Cardiac septum (tissue), 1 donor: ENCODE measurements at regions not wholly inside any gene's neighbourhood (a gene's known extent, or its start where the extent isn't known, plus 50 kb on each side); places are given as distances from the start of the nearest gene placed in this dataset.

Experiments used
- DNase-seq: peaks from one replicate; pipeline ENCODE4 v3.0.0-alpha.2; 2020; ENCODE audit warnings: low spot score
- intact Hi-C: fragments of 100-400 bp; cut with DNase I; formaldehyde crosslinking; loops from one replicate; pipeline ENCODE4 v1.14.0; 2022
- donor health status: DM: no; HTN: no; CAD: no.

DNA sequence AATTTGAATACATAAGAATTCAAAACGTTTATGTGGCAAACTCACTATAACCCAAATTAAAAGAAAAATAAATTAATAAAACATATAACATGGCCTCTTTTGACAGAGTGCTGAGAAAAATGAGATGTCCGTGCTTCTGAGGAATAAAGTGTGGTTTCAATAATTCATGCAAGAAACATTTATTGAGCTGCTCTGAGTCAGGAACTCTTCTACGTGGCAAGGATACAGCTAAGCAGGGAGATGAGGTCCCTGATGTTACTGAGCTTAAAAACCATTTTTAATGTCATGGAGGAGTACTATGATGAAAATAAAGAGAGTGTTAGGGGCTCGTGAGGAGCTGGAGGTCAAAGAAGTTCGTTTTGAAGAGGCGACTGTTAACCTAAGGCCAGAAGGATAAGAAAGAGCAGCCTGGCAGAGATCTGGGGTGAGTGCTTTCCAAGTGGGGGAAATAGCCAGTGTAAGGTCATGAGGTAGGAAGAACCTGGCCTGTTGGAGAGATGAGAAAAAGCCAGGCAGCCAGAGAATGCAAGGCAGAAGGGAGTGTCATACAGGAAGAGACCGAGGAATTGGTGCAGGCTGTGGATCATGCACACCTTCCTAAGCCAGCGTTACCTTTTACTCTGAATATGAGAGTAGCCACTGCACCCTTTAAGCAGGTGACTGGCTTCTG lies 182.2 kb upstream of the DUSP10 start:
- intact Hi-C loops, result no loop called here
- DNase-seq, result no peak

DNA sequence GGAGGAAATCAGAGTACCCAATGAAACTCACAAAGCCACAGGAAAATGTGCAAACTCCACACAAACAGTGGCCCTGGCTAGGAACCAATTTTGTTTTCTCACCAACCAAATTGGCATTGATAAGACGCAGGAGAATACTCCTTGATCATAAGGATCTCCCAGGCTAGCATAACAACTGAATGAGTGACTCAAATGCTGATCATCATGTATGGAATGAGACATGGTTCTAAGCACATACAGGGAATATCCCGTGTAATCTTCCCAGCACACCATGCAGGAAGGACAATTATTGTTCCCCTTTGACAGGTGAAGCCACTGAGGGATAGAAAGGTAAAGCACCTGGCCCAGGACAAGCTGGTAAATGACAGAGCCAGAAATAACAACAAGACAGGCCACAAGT lies 180.0 kb upstream of the DUSP10 start:
- intact Hi-C loops, result no loop called here
- DNase-seq, result no peak

DNA sequence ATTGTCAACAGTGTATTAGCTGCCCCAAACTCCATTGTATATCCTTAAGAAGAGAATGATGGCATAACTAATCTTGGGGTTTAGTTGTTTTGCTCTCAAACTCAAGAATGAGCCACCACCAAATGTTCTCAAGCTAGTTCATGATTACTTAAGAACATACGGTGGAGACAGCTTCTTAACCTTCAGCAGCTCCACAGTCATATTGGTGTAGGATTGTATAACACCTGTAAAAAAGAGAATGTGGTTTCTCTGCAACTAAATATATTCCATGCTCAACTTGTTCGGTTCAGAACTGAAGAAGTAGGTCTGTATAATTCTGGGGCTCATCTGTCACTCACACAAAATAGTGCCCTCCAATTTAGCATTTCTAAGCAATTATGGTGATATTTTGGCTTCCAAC lies 177.9 kb upstream of the DUSP10 start:
- intact Hi-C loops, result no loop called here

DNA sequence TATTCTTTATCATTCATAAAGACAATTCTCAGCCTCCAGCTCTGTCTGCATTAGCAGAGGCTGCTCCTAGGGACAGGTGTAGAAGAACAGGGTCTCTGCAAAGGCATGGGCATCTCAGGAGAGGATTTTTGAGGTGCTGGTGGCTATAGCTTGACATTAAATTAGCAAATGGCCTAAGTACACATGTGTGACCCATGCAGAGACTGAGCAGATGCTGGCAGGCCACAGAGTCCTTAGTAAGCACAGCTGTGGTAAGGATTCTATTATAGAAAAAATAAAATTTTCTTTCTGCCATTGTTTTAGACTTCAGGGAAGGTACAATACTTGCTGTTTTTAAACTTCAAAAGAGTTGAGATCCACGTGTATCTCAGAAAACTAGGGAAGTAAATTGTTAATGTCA lies 177.5 kb upstream of the DUSP10 start:
- intact Hi-C loops, result no loop called here
- no peak for DNase-seq

More for the DNA sequence above, 177.9 kb upstream of the DUSP10 start:
- DNase-seq, result no peak

DNA sequence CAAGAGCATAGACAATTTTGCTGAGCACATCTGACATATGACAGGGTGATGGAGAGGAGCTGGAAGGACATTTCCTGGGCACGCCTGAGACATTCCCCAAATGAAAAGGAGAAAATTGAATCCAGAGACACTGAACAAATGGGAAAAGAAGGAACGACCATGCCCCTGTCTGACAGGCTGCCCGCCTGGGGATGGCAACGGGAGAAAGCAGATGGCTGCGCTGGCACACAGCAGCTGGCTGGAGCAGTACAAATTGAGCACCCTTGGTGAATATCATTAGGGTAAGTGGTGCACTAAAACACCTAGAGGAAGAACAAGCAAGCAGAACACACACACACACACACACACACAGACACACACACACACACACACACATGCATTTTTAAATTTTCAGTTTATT lies 174.3 kb upstream of the DUSP10 start:
- intact Hi-C loops, result no loop called here
- no peak for DNase-seq

DNA sequence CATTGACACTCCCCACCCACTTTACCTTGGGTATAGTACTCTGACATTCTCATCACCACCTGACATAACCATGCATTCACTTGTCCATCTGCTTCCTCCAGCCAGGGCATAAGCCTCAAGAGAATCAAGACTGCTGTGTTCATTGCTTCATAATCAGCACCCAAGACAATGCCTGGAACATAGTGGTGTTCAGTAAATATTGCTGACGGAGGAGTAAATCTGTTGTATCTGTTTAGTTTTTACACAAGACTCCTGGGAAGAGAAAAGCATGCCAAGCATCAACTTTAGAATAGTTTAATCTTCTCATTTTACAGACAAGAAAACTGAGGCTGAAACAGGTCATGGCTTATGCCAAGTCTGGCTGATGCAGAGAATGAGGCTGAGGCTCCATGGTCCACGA lies 173.9 kb upstream of the DUSP10 start:
- DNase-seq, result no peak
- intact Hi-C loops, result no loop called here

DNA sequence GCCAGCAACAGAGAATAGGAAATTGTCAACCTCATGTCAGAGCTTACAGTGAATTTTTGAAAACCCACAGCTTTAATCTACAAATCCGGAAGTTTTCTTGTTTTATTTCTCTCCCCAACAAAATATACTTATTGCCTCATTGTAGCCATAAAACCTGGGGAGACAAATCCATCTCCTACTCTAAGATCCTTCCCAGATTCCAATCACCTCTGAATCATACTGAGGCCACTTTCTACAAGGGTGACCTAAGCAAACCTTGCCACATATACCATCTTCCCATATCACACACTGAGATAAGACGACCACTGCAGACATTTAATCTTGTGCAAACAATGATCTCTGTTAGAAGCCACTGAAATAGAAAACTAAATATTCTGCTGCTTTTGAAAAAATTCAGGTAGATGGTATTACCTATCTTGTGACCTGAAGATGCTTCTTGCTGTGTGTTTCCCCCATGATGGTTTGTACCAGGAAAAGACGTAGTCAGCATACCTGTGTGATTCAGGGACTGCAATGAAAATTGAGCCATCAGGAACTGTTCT lies 171.5 kb upstream of the DUSP10 start:
- DNase-seq, result no peak
- intact Hi-C loops, result no loop called here

DNA sequence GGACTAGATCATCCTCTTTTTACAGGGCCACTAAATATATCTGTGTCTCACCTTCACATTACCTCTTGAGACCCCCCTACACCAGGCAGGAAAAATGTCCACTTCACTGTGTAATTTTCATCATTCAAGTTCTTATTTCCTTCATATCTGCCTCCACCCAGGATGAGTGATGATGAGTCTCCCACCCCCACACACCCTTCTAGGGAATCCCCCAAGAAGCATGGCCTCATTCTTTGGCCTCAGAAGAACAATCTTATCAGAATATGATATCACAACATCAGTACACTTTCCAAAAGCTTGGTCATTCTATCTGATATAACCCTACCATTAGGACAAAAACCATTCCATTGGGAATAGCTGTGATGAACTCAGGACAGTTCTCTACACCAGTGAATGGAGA lies 170.3 kb upstream of the DUSP10 start:
- DNase-seq, result no peak
- intact Hi-C loops, result no loop called here

DNA sequence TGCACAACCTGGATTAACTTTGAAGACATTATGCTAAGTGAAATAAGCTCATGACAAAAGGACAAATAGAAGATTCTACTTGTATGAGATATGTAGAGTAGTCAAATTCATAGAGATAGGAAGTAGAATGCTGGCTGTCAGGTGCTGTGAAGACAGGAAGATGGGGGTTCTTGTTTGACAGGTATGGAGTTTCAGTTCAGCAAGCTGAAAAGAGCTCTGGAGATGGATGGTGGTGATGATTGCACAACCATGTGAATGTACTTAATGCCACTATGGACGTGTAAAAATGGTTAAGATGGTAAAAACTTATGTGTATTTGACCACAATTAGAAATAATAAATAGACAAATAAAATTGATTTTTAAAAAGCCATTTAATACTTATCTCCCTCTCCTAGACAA lies 169.8 kb upstream of the DUSP10 start:
- no peak for DNase-seq
- intact Hi-C loops, result no loop called here

DNA sequence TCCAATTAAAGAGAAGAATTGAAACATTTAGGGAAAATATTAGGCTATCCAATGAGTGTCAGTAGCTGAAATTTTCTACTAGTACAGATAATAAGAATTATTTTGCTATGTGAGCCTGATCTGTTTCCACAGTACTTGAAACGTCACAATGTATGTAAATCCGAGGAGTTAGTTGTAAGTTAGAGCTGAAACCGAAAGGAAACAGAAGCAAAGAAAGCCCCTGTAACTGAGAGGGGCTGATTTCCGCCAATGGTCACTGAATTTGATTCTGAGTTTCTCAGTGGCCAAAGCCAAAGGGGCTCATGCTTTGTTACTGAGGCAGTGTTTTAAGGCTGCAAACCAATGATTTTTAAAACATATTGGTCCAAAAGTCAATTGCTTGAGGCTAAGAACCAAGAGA lies 168.3 kb upstream of the DUSP10 start:
- DNase-seq, result no peak
- intact Hi-C loops, result no loop called here

DNA sequence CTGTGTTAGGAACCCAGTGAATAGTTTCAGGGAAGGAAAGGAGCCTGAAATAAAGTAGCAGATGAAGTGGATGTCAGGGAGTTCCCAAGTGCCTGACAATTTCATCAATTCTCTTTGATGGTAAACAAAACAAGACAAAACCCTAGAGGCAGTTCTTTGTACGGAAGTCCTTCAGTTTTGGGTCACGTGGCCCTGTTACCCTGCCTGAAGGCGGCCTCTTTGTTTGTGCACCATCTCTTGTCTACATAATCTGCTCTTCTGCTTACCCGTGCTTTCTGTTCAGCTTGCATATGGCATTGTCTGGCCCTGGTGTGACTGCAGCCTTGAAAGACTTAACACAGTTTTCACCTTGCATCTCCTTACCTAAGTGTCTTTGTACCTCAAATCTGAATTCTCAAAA lies 166.7 kb upstream of the DUSP10 start:
- DNase-seq, result no peak
- intact Hi-C loops, result no loop called here

DNA sequence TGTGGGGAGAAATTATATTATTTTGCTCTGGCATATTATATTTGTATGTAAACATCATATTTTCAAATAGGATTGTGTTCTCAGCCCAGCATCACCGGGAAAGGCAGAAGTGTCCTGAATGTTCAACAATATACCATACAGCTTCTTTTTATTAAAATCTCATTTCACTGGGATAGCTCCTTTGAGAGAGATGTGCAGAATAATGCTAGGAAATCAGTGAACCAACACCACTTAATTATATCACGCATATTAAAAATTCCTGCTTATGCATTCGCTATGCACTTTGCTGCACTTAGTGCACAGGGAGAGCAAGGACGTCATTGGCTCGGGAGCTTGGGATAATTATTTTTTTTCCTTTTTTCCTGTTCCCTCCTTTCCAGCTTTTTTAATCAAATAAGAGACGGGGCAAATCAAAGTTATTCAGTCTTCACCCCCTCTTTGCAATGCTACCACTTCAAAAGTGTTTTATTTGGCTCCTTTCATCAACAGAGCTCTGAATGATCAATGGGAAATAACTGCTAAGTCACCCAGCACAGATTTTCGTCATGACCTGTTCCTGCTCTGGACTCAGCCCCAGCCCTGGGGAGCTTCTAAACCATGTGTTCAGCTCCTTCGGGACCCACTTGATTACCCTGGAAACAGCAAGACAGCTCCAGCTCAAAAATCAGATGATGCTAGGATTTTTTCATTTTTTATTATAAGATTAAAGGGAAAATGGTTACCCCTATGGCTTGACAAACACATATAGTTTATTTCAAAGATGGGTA lies 165.5 kb upstream of the DUSP10 start:
- intact Hi-C loops, result no loop called here
- no peak for DNase-seq

DNA sequence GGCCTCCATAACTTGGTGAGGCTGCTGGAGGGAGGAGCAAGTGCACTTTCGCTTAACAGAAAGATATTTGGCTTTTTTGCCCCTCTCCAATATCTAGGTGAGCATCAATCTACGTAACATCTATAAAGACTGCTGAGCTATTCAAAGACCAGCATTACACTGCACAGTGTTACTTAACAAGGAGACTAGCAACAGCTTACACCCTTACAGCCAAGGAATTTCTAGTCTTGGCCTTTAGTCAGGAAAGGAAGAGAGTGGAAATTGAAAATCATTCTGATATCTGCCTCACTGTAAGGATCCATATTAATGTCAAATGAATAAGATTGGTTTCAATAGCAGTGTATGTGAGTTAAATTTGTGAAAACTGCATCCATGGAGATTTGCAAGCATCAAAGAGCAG lies 163.9 kb upstream of the DUSP10 start:
- no peak for DNase-seq
- intact Hi-C loops, result no loop called here

DNA sequence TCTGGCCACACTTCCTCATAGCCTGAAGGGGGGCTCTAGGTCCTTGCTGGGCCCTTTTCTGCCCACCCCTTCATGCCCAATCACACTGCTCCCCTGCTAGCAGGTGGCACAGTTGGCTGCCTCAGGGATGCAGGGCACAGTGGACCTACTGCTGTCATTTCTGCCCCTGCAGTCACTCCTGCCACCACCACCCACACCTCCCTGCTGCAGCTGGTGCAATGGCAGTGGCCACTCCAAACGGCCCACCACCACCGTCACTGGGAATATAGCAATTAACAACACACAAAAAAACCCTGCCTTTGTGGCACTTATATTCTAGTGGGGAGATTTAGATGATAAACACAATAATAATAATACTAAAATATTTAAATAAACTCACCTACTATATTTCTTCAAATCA lies 162.4 kb upstream of the DUSP10 start:
- intact Hi-C loops, result no loop called here
- no peak for DNase-seq

DNA sequence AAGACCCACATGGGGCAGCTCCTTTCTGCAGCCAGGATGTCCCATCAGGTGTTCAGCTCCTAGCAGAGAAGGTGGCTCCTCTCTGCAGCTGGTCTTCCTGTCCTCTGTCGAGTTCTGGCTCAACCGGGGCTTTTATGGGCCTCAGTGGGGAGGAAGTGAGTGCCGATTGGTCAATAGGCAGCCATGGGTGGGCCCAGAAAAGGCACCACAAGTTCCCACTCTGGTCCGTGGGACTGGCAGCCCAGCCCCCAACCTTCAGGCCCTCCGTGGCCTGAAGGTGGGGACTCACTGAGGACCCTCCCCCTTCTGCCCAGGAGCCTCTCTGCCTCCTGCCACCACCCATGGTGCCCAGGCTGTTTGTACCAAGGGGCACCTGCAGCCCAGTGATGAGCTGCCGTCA lies 161.7 kb upstream of the DUSP10 start:
- no peak for DNase-seq
- intact Hi-C loops, result no loop called here

DNA sequence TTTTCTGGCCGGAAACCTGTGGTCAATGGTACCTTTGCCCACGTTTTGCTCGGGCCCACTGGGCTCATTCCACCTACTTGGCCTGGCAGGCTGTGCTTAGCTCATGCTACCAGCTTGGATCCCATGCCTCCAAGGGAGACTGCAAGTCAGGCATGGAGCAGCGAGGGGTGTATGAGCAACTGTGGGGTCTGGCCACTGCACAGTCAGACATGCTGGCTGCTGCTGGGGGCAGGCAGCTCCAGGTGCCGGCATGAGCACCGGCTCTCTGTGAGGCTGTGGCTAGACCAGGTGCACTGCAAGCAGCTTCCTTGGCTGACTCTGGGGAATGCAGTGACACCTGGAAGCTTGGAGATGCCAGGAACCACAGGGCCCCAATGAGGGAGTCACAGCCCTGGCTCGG lies 161.1 kb upstream of the DUSP10 start:
- intact Hi-C loops, result no loop called here
- DNase-seq, result no peak

DNA sequence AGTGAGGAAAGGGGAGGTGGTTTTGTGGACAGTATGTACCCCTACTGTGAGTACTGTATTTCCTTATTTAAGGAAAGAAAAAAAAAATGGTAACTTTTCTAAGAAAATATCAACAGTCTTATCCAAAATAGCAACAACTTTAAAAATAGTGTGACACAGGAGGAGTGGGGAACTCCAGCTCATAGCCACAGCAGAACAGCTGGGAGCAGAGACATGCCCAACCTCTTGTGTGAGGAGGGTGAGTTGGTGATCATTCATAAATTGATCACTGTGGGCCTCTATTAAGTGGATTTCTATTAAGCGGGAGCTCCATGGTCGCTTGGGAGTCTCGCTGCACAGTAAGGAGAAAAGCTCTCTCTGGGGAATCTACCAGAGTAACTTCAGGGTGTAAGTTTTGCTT lies 158.8 kb upstream of the DUSP10 start:
- no peak for DNase-seq
- intact Hi-C loops, result no loop called here

DNA sequence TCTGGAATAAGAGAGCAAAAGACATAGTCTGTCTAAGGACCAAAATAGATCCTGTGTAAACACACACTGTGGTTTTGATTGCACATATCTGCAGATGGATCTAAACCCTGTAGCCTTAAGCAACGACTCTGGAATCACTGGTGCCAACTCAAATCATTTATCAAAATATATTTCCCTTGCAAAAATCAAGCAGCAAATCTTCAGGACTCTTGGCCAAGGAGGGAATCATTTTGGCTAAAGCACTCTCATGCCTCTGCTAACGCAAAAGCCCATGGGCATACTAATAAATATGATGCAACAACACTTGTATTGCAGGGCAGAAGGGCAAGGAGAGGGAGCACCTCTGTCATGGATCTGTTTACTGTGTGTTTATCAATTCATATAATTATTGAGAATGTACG lies 155.4 kb upstream of the DUSP10 start:
- intact Hi-C loops, result no loop called here
- DNase-seq, result no peak

DNA sequence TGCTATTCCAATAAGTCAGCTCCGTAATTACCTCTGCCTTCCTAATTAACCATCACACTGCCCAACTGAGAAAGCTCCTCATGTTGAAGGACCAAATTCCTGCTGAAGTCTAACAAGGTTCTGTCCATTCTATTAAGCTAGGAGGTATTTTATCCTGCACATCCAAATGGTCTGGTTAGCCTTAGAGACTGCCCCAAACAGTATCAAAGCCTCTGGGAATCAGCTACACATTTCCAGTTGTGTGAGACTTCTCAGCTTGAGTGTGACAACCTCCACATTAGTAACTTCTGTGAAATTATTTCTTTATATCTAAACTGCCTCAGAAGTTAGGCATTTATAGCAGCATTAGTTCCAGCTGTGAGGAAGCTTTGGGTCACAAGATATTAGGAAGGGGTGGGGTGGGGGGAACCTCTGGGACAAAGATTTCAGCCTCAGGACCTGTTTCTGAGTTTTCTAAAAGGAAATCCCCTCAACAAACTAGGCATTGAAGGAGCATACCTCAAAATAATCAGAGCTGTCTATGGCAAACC lies 150.5 kb upstream of the DUSP10 start:
- intact Hi-C loops, result no loop called here
- no peak for DNase-seq

DNA sequence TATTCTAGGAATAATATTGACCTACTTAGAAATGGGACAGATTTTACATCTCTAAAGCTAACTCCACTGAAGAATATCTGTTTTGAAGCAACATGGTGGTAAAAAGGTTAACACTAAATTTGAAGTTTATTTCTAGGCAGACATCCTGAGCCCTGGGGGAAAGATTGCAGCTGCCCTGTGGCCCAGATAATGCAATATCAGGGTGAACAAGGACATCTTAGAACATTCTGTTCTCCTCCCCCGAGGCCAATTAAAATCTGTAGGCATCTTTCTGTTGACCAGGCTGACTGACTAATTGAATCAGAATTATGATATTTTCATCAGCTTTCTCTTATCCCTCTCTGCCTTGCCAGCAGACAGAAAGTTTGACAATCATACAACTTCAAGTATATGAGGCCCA lies 149.8 kb upstream of the DUSP10 start:
- no peak for DNase-seq
- intact Hi-C loops, result no loop called here

DNA sequence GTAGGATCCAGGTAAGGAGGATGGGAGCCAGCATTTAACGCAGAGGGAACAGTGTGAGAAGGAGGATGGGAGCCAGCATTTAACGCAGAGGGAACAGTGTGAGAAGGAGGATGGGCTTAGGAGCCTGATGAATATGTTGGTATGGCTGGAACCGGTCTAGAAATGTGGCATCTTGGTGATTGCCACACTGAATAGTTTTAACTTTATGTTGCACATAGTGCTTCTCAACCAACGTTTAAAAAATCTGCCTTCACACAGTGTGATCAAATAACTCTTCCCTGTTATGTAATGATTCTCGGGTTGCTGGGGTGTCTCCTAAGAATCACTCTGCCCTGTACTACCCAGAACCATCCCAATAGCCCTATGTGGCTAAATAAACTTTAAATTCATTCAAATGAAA lies 146.9 kb upstream of the DUSP10 start:
- intact Hi-C loops, result no loop called here
- no peak for DNase-seq
